Neuronal stem cell (in vitro differentiated cells): ENCODE measurements at regions not wholly inside any gene's neighbourhood (a gene's known extent, or its start where the extent isn't known, plus 50 kb on each side); places are given as distances from the start of the nearest gene placed in this dataset.

Source experiments
- DNase-seq: peaks from one replicate; pipeline ENCODE4 v3.0.0-alpha.2; 2013; ENCODE audit warnings: low spot score
- H2AFZ ChIP-seq: one replicate; pipeline ENCODE4 v1.6.1; 2013; ENCODE audit warnings: mild to moderate bottlenecking, low read length, inconsistent platforms
- H2AK5ac ChIP-seq: 2 replicates; pipeline ENCODE4 v1.6.1; 2013; ENCODE audit warnings: low read depth, mild to moderate bottlenecking, inconsistent platforms, low read length, moderate library complexity, mixed read lengths
- H2BK120ac ChIP-seq: 2 replicates; pipeline ENCODE4 v1.6.1; 2013; ENCODE audit warnings: low read depth, mild to moderate bottlenecking, inconsistent platforms, low read length, moderate library complexity, mixed read lengths
- H2BK12ac ChIP-seq: one replicate; pipeline ENCODE4 v1.6.1; 2013; ENCODE audit warnings: low read length, inconsistent platforms
- H2BK15ac ChIP-seq: 2 replicates; pipeline ENCODE4 v1.6.1; 2013; ENCODE audit warnings: mild to moderate bottlenecking, low read length, inconsistent platforms, mixed read lengths
- H2BK5ac ChIP-seq: one replicate; pipeline ENCODE4 v1.6.1; 2013; ENCODE audit warnings: inconsistent platforms, mild to moderate bottlenecking, low read length, moderate library complexity
- H3K14ac ChIP-seq: one replicate; pipeline ENCODE4 v1.6.1; 2013; ENCODE audit warnings: low read length, inconsistent platforms
- H3K18ac ChIP-seq: 2 replicates; pipeline ENCODE4 v1.6.1; 2013; ENCODE audit warnings: low read length, inconsistent platforms
- H3K23ac ChIP-seq: 2 replicates; pipeline ENCODE4 v1.6.1; 2013; ENCODE audit warnings: low read depth, mild to moderate bottlenecking, mixed read lengths, low read length, inconsistent platforms; ENCODE audit not compliant: poor library complexity
- H3K27ac ChIP-seq: replicated peaks from 3 replicates; pipeline ENCODE4 v1.5.1; 2013; ENCODE audit warnings: low read length, inconsistent platforms
- H3K27me3 ChIP-seq, 3 experiments: 2 replicates each; pipeline ENCODE4 v1.6.1; 2013; ENCODE audit warnings: low read length in 3 of 3, mild to moderate bottlenecking in 2 of 3, inconsistent platforms in 1 of 3, low read depth in 1 of 3, mixed read lengths in 1 of 3, moderate library complexity in 1 of 3; ENCODE audit not compliant: control insufficient read depth in 3 of 3, insufficient read depth in 3 of 3
- H3K36me3 ChIP-seq, 2 donors: replicated peaks in 1 of 2; 2 replicates each; pipeline ENCODE4 v1.6.1; 2013; ENCODE audit warnings: low read length in 2 of 2; ENCODE audit not compliant: control insufficient read depth in 2 of 2, insufficient read depth in 2 of 2
- H3K4ac ChIP-seq: 2 replicates; pipeline ENCODE4 v1.6.1; 2013; ENCODE audit warnings: inconsistent platforms, mild to moderate bottlenecking, low read length, moderate library complexity
- H3K4me1 ChIP-seq, 2 donors: 1 replicate in 1 of 2; 2 replicates in 1 of 2; pipeline ENCODE4 v1.6.1; 2013; ENCODE audit warnings: low read length in 2 of 2, low read depth in 1 of 2; ENCODE audit not compliant: control insufficient read depth in 2 of 2, insufficient read depth in 1 of 2
- H3K4me2 ChIP-seq: one replicate; pipeline ENCODE4 v1.6.1; 2013; ENCODE audit warnings: mild to moderate bottlenecking, low read length, inconsistent platforms; ENCODE audit not compliant: insufficient read depth, poor library complexity, severe bottlenecking
- H3K4me3 ChIP-seq, 2 donors: 2 replicates each; pipeline ENCODE4 v1.5.1; 2013; ENCODE audit warnings: low read length in 2 of 2, mild to moderate bottlenecking in 2 of 2, inconsistent platforms in 1 of 2, moderate library complexity in 1 of 2
- H3K79me1 ChIP-seq: one replicate; pipeline ENCODE4 v1.6.1; 2013; ENCODE audit warnings: low read depth, mild to moderate bottlenecking, inconsistent platforms, low read length, moderate library complexity
- H3K9ac ChIP-seq: one replicate; pipeline ENCODE4 v1.6.1; 2013; ENCODE audit warnings: mild to moderate bottlenecking, low read depth, low read length, inconsistent platforms; ENCODE audit not compliant: poor library complexity
- H3K9me3 ChIP-seq, 2 donors: replicated peaks in 1 of 2; 2 replicates each; pipeline versions ENCODE3 to v1.6.1; 2013; ENCODE audit warnings: low read length in 2 of 2, mild to moderate bottlenecking in 2 of 2, inconsistent platforms in 1 of 2, low read depth in 1 of 2, mixed read lengths in 1 of 2, moderate library complexity in 1 of 2; ENCODE audit not compliant: control insufficient read depth in 2 of 2, insufficient read depth in 1 of 2
- H4K8ac ChIP-seq: one replicate; pipeline ENCODE4 v1.6.1; 2013; ENCODE audit warnings: low read depth, mild to moderate bottlenecking, inconsistent platforms, low read length, moderate library complexity
- H4K91ac ChIP-seq: one replicate; pipeline ENCODE4 v1.6.1; 2013; ENCODE audit warnings: low read length, low read depth, mild to moderate bottlenecking, inconsistent platforms; ENCODE audit not compliant: poor library complexity
- WGBS, 2 donors: extraction: QIAGEN DNeasy Blood & Tissue Kit; methylation state at CpG; one replicate each; pipeline ENCODE4 v1.1.7; 2013; ENCODE audit warnings: missing lambda C conversion rate in 2 of 2, mixed read lengths in 1 of 2; ENCODE audit not compliant: insufficient read length in 2 of 2, insufficient replicate concordance in 1 of 2; ENCODE audit errors: extremely low coverage in 2 of 2; 5-methylcytosine and 5-hydroxymethylcytosine counted together

DNA sequence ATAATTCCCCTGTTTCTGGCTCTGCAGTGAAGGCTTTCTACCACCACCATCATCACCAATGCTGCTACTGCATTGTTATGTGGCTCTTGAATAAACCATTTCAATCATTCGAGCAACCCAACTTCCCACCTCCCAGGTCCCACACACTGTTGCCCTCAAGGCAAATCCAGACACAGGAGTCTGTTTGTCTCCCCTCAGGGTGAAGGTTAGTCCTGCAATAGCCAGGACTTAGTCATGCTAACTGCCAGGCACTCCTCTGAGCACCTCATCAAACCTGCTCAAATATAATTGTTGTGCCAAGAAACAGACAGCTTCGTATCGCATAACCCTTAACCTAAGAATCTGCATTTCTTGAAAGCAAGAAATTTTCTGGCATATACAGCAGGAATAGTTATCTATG is 213.2 kb downstream of the KDR start:
- H3K4me2 ChIP-seq: no peak overlapping the region
- H3K36me3 ChIP-seq: no peaks in the 10 kb centered on the region
- DNase-seq: no peak
- no peak overlapping the region for H3K9ac ChIP-seq
- peaks cover 0 to 5% of the 10 kb centered on the region in 2 donors for H3K4me1 ChIP-seq
- no peak overlapping the region for H4K91ac ChIP-seq
- H2AFZ ChIP-seq: no peak overlapping the region
- H3K14ac ChIP-seq: no peak overlapping the region
- WGBS, 2 donors: no CpG with 5 or more reads among the region's 3 CpGs
- no peak overlapping the region for H3K4ac ChIP-seq
- no peaks in the 10 kb centered on the region for H3K9me3 ChIP-seq
- H2BK5ac ChIP-seq: no peak overlapping the region
- H3K4me3 ChIP-seq: no peak overlapping the region
- no peaks in the 10 kb centered on the region for H3K27me3 ChIP-seq
- no peak overlapping the region for H3K18ac ChIP-seq
- no peak overlapping the region for H3K23ac ChIP-seq
- no peak overlapping the region for H2BK120ac ChIP-seq
- no peak overlapping the region for H3K27ac ChIP-seq
- H2BK15ac ChIP-seq: no peak overlapping the region
- H3K79me1 ChIP-seq: no peaks in the 10 kb centered on the region
- H2AK5ac ChIP-seq: no peak overlapping the region
- H4K8ac ChIP-seq: no peak overlapping the region
- H2BK12ac ChIP-seq: no peak overlapping the region

DNA sequence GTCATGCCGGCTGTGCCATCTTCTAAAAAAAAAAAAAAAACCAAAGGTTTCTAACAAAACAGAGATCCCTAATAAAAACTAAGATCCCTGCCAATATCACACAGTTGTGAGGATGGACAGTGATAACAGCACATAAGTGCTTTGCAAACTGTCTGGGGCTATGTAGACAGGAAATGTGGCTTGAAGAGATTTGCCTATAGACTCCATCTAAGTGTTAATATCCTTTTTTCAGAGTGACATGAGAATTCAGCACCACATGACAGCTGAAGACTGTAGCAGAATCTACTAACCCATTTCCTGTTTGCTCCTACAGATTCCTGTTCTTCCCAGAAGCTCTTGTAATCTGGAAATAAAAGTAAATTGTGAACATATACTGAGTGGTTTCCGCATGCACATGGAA is 215.4 kb downstream of the KDR start:
- no peak overlapping the region for H3K9ac ChIP-seq
- H2BK5ac ChIP-seq: no peak overlapping the region
- no peak overlapping the region for H4K8ac ChIP-seq
- no peak overlapping the region for H3K23ac ChIP-seq
- no peak overlapping the region for H3K4ac ChIP-seq
- no peak overlapping the region for H4K91ac ChIP-seq
- WGBS, 2 donors: no CpG with 5 or more reads among the region's 2 CpGs
- DNase-seq: no peak
- H3K27ac ChIP-seq: no peak overlapping the region
- peaks cover 0 to 5% of the 10 kb centered on the region in 2 donors for H3K4me1 ChIP-seq
- H3K36me3 ChIP-seq: no peaks in the 10 kb centered on the region
- H2AFZ ChIP-seq: no peak overlapping the region
- H3K27me3 ChIP-seq: no peaks in the 10 kb centered on the region
- H3K9me3 ChIP-seq: no peaks in the 10 kb centered on the region
- H3K4me3 ChIP-seq: no peak overlapping the region
- H2BK120ac ChIP-seq: no peak overlapping the region
- H2BK15ac ChIP-seq: no peak overlapping the region
- no peak overlapping the region for H2AK5ac ChIP-seq
- H3K18ac ChIP-seq: no peak overlapping the region
- H2BK12ac ChIP-seq: no peak overlapping the region
- no peak overlapping the region for H3K14ac ChIP-seq
- H3K4me2 ChIP-seq: no peak overlapping the region
- no peaks in the 10 kb centered on the region for H3K79me1 ChIP-seq

DNA sequence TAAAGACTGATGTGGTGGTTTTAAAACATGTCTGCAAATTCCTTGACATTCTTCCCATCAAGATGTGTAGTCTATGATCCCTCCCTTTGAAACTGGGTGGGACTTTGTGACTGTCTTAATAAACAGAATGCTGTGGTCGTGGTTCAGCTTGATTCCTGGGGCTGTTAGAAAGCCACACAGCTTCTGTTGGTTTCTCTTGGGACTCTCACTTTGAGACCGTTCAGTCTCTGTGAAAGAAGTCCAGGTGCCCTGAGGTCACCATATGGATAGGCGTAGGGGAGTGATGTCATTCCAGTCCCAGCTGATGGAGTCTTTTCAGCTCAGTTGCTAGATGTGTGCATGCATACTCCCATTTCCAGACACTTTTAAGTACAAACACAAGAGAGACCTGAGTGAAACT is 216.6 kb downstream of the KDR start:
- Histone ChIP-seq H3K4me2 (no peak overlapping the region), H3K4me3 (no peak overlapping the region), H3K79me1 (no peaks in the 10 kb centered on the region), H3K4ac (no peak overlapping the region), H4K91ac (no peak overlapping the region), H3K23ac (no peak overlapping the region), H2BK120ac (no peak overlapping the region), H2BK5ac (no peak overlapping the region), H3K9ac (no peak overlapping the region), H3K4me1 (peaks cover 0 to 3% of the 10 kb centered on the region in 2 donors), H3K14ac (no peak overlapping the region), H3K36me3 (no peaks in the 10 kb centered on the region), H3K27ac (no peak overlapping the region), H3K27me3 (no peaks in the 10 kb centered on the region), H4K8ac (no peak overlapping the region), H2BK12ac (no peak overlapping the region), H3K9me3 (no peaks in the 10 kb centered on the region), H2AK5ac (no peak overlapping the region), H3K18ac (no peak overlapping the region), H2BK15ac (no peak overlapping the region), H2AFZ (no peak overlapping the region)
- no peak for DNase-seq
- no CpG with 5 or more reads among the region's 3 CpGs for WGBS, 2 donors

DNA sequence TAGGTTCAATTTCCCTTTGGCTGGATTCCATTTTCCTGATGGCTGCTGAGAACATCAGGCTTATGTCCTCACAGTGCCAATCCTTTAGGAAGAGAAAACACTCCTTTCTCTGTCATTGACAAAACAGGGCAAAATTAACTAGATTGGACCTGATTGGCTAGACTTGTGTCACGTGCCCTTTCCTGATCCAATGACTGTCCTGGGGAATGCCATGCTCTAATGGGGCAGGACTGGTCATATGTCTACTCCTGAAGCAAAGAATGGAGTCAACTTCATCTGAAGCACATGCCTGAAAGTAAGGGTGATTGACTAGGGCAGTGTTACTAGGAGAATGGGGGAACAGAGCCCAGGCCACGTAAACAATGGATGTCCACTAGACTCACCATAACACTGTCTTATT is 220.4 kb downstream of the KDR start:
- H3K14ac ChIP-seq: no peak overlapping the region
- no peak for DNase-seq
- no peak overlapping the region for H3K4me3 ChIP-seq
- H3K4me2 ChIP-seq: no peak overlapping the region
- peaks cover 0 to 2% of the 10 kb centered on the region in 2 donors for H3K9me3 ChIP-seq
- H3K18ac ChIP-seq: no peak overlapping the region
- H4K91ac ChIP-seq: no peak overlapping the region
- no peak overlapping the region for H2BK120ac ChIP-seq
- no peak overlapping the region for H2BK12ac ChIP-seq
- no peak overlapping the region for H2AFZ ChIP-seq
- H3K9ac ChIP-seq: no peak overlapping the region
- H2BK5ac ChIP-seq: no peak overlapping the region
- no peak overlapping the region for H3K23ac ChIP-seq
- H2AK5ac ChIP-seq: no peak overlapping the region
- no peaks in the 10 kb centered on the region for H3K4me1 ChIP-seq
- no peak overlapping the region for H4K8ac ChIP-seq
- H3K27ac ChIP-seq: no peak overlapping the region
- H3K79me1 ChIP-seq: no peaks in the 10 kb centered on the region
- H3K27me3 ChIP-seq: no peaks in the 10 kb centered on the region
- H3K4ac ChIP-seq: no peak overlapping the region
- no peak overlapping the region for H2BK15ac ChIP-seq
- H3K36me3 ChIP-seq: no peaks in the 10 kb centered on the region
- no CpG with 5 or more reads among the region's 2 CpGs for WGBS, 2 donors
